CD4-positive, alpha-beta T cell treated with Interferon alpha-2 for 1 hour (primary cell): ENCODE measurements at regions not wholly inside any gene's neighbourhood (a gene's known extent, or its start where the extent isn't known, plus 50 kb on each side); places are given as distances from the start of the nearest gene placed in this dataset.
"Not testable (repeated sequence)": the region's sequence is repeated elsewhere in the genome, so short reads cannot be mapped to it uniquely, and the experiment has no call there.

Experiments used
- DNase-seq, 2 donors: peaks; one replicate each; pipeline ENCODE4 v3.0.0-alpha.2; 2020 to 2022

DNA sequence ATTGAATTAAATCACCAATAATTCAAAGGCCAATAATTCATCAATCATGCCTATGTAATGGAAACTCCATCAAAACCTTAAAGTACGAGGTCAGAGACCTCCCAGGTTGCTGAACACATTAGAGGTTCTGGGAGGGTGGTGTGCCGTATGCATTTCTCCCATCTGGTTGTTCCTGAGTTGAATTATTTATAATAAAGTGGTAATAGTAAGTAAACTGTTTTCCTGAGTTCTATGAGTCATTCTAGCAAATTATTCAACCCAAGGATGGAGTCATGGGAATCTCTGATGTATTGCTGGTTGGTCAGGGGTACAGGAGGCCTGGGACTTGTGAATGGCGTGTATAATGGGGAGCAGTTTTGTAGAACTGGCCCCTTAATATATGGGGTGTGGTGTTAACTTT lies 191.7 kb downstream of the CARTPT start:
- DNase-seq = no peak

GRCh38 chr5:71912021-71912420 lies 192.9 kb downstream of the CARTPT start:
- no peak for DNase-seq

- DNase-seq = no peak
Observed at GRCh38 chr5:71914281-71914680, 193.0 kb upstream of the MAP1B start.

DNA sequence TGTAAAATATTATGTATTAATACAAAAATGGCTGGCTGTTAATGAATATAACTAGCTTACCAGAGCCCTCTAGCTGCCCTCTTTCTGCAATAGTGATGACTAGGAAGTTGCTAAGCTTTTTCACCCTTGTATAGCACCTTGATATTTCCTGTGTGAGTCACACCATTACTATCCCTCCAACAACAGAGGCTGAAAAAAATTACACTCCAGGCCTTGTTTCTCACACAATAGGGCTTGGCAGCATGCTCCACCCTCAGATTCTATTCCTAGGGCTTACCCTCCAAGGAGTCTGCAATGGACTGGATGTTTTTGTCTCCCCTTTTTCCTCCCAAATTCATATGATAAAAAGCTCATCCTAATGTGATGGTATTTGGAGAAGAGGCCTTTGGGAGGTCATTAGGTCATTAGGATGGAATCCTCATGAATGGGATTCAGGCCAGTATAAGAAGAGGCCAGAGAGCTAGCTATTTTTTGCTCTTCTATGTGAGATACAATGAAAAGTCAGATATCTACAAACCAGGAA lies 184.6 kb upstream of the MAP1B start:
- no peak for DNase-seq

DNA sequence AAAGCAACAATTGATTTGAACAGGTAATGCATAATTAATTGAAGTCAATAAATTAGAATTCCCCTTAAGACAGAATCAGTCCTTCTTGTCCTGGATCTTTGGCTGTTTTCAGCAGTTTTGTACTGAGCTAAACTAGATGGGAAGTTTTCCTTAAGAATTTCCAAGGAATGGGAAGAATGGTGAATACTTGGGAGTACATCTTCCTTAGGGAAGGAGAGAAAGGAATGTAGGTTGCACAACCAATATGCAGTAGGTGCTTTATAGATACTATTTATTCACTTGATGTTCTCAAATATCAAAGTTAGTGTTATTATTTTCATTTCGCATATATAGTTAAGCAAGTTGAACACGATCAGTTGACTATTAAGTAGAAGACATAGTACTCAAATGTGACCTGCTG lies 183.5 kb upstream of the MAP1B start:
- no peak for DNase-seq

- no peak for DNase-seq
Observed at GRCh38 chr5:71924325-71924724, 182.9 kb upstream of the MAP1B start.

DNA sequence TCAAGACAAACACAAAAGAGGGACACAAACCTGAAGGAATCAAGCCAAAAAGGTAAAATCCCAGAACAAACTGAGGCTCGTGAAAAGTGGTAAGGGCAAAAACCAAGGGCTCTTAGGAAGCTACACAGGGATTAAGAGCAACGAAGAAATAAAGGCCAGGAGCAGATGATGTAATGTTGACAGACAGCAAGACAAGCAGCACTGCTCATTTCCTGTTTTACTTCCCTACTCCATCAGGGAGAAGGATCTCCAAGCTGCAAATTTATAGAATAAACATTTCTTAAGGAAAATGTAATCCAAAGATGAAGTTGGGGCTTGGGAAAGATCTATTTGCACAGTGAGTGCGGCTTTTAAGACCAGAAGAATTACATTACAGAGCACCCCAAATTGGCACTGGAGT lies 182.3 kb upstream of the MAP1B start:
- no peak for DNase-seq

- DNase-seq = no peak
Observed at GRCh38 chr5:71925608-71926091, 181.6 kb upstream of the MAP1B start.

GRCh38 chr5:71929003-71929402 lies 178.3 kb upstream of the MAP1B start:
- no peak for DNase-seq

- not testable (repeated sequence) for DNase-seq
Observed at GRCh38 chr5:71930554-71930953, 176.7 kb upstream of the MAP1B start.

DNA sequence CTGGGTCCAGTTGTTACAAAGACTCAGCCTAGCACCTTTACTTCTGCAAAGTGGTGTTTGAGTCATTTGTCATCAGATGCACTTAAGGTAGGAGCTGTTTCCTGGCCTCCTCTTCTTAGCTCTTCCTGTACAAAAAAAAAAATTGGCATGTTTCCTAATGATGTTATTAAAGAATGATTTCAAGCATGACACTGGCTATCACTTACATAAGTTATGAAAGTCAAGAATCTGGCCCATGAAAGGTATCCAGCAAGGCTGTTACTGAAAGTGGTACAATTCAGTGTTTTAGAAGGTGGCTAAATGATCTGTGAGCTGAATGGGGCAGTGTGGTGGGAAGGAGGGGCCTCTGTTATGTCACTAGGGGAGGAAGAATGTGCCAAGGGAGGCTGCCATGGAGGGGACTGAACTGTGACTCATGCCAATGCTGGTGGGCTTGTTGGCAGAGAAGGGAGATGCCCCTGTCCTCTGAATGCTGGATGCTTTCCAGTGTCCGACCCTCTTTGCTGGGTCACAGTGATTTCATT lies 175.1 kb upstream of the MAP1B start:
- no peak for DNase-seq

DNA sequence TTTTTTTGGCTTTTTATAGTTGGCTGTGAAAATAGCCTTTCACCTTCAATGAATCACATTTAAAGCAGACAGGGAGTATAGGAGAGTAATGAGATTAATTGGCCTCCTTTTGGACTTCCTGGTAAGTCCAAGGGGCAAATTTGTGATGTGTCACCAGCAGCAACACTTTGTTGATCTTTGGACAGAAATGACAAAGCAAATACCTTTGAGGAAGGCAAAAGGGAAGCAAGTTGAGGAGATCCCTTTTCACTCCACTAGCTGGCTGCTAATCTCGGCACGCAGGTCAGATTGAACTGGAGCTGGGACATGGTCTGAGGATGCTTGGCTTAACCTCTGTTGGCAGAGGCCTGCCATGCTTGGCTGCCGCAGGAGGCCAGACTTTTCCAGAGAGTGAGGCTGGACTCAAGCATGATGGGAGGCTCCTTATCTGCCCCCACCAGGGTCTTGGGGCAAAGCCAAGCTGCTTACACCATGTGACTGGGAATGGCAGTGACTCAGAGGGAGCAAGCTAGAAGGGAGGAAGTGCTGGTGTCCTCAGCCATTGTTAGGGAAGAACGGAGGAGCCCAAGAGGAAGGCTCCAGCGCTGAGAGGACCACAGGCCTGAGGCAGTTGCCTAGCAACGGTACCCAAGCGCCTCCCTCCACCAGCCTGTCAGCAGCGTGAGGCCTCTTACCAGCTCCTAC lies 174.5 kb upstream of the MAP1B start:
- no peak for DNase-seq

GRCh38 chr5:71934322-71934721 lies 173.0 kb upstream of the MAP1B start:
- DNase-seq = no peak

GRCh38 chr5:71937921-71938698 lies 169.2 kb upstream of the MAP1B start:
- no peak for DNase-seq

- no peak for DNase-seq
Observed at GRCh38 chr5:71938895-71939294, 168.4 kb upstream of the MAP1B start.

GRCh38 chr5:71939452-71940230 lies 167.6 kb upstream of the MAP1B start:
- DNase-seq = no peak

- DNase-seq = no peak
Observed at GRCh38 chr5:71943874-71944273, 163.4 kb upstream of the MAP1B start.

- no peak for DNase-seq
Observed at GRCh38 chr5:71945436-71945835, 161.8 kb upstream of the MAP1B start.

GRCh38 chr5:71946343-71947030 lies 160.8 kb upstream of the MAP1B start:
- DNase-seq = no peak

GRCh38 chr5:71948206-71948605 lies 159.1 kb upstream of the MAP1B start:
- no peak for DNase-seq

- DNase-seq = no peak
Observed at GRCh38 chr5:71949772-71950171, 157.5 kb upstream of the MAP1B start.

DNA sequence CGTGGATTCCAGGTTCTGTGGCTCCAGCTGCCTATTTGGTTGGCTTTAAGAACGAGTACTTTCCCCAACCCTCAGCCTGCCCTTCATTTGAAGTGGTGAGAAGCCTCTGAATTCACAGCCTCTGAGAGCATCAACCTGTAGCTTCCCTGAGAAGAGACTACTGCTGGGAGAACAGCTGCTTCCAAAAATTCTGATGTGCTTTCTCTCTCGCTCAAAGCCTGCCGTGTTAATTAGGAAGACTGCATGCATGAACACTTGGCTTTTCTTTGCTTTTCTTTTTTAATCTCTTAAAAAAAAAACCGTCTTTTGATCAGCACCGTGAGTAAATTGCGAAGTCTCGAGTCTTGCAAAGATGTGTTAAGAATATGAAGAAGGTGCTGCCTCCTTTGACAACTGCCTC lies 153.4 kb upstream of the MAP1B start:
- DNase-seq = no peak

DNA sequence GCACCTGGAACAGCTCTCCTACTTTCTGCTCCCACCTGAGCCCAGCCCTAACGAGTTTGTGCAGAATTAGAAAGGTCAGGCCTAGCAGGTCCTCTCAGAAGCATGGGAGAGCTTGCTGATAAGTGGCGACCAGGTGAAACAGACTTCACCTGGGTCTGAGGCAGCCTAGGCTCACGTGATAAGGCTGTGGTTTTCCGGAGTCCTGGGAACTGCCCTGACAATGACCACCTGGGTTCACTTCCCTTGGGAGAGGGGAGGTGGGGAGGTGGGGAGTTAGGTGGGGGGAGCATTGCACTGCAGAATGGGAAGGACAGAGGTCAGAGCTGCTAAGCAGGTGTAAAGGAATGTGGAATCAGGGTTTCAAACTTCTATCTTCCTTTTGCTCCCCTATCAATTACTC lies 152.9 kb upstream of the MAP1B start:
- DNase-seq = no peak
